Mammary epithelial cell (primary cell): ENCODE measurements at regions not wholly inside any gene's neighbourhood (a gene's known extent, or its start where the extent isn't known, plus 50 kb on each side); places are given as distances from the start of the nearest gene placed in this dataset.
"Not testable (repeated sequence)": the region's sequence is repeated elsewhere in the genome, so short reads cannot be mapped to it uniquely, and the experiment has no call there.

ENCODE experiments used
- EZH2 ChIP-seq: IDR thresholded peaks from 2 replicates; pipeline ENCODE4 v1.6.1; 2012; ENCODE audit warnings: low read length, inconsistent platforms, borderline replicate concordance
- TF ChIP-seq, protein P1 (sequence below), 2 donors: IDR thresholded peaks in 1 of 2; conservative IDR thresholded peaks in 1 of 2; 2 replicates each; pipeline ENCODE4 v1.5.1; 2011 to 2012; ENCODE audit warnings: inconsistent platforms in 2 of 2, low read length in 2 of 2, mild to moderate bottlenecking in 2 of 2, control low read depth in 1 of 2, low read depth in 1 of 2; ENCODE audit not compliant: insufficient read depth in 1 of 2; ENCODE audit errors: extremely low read depth in 1 of 2

DNA sequence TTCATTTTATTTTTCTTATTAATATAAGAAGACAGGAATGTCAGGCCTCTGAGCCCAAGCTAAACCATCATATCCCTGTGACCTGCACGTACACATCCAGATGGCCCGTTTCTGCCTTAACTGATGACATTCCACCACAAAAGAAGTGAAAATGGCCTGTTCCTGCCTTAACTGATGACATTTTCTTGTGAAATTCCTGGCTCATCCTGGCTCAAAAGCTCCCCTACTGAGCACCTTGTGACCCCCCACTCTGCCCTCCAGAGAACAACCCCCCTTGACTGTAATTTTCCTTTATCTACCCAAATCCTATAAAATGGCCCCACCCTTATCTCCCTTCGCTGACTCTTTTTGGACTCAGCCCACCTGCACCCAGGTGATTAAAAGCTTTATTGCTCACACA is 182.5 kb downstream of the CTH start:
- TF ChIP-seq, protein P1, sequence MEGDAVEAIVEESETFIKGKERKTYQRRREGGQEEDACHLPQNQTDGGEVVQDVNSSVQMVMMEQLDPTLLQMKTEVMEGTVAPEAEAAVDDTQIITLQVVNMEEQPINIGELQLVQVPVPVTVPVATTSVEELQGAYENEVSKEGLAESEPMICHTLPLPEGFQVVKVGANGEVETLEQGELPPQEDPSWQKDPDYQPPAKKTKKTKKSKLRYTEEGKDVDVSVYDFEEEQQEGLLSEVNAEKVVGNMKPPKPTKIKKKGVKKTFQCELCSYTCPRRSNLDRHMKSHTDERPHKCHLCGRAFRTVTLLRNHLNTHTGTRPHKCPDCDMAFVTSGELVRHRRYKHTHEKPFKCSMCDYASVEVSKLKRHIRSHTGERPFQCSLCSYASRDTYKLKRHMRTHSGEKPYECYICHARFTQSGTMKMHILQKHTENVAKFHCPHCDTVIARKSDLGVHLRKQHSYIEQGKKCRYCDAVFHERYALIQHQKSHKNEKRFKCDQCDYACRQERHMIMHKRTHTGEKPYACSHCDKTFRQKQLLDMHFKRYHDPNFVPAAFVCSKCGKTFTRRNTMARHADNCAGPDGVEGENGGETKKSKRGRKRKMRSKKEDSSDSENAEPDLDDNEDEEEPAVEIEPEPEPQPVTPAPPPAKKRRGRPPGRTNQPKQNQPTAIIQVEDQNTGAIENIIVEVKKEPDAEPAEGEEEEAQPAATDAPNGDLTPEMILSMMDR (conservative IDR thresholded peaks at IDR 0.05 in 1 of 2, IDR thresholded peaks at IDR 0.05 in 1 of 2; ENCODE audit: extremely low read depth in 1 of 2, insufficient read depth in 1 of 2, low read depth in 1 of 2, low read length in 2 of 2), result not testable (repeated sequence)
- TF ChIP-seq EZH2, result not testable (repeated sequence)
